ENCODE measurements at regions not wholly inside any gene's neighbourhood (a gene's known extent, or its start where the extent isn't known, plus 50 kb on each side); places are given as distances from the start of the nearest gene placed in this dataset.

GRCh38 chr6:14863902-14864850 is 381.7 kb upstream of the JARID2 start:
- Histone ChIP-seq H3K27ac (ENCODE audit: low read length) (no peak overlapping the region), H3F3A (ENCODE audit: insufficient read depth, low read length, poor library complexity, severe bottlenecking) (no peaks in the 10 kb centered on the region)
- TF ChIP-seq POLR2AphosphoS5 (IDR thresholded peaks at IDR 0.05) (no peak), SMC3 (conservative IDR thresholded peaks at IDR 0.05; ENCODE audit: poor library complexity) (no peak), TAF1 (IDR thresholded peaks at IDR 0.05; ENCODE audit: low read depth) (no peak), RAD21 (conservative IDR thresholded peaks at IDR 0.05) (no peak), CTCF (IDR thresholded peaks at IDR 0.05; ENCODE audit: poor library complexity, severe bottlenecking) (no peak)

GRCh38 chr6:14865531-14866100 is 380.3 kb upstream of the JARID2 start:
- Histone ChIP-seq H3K9ac (ENCODE audit: low read length) (no peak overlapping the region), H3K27ac (ENCODE audit: low read length) (no peak overlapping the region), H3K4me2 (ENCODE audit: low read length) (no peak overlapping the region), H3F3A (ENCODE audit: insufficient read depth, low read length, poor library complexity, severe bottlenecking) (no peaks in the 10 kb centered on the region), H3K9me2 (ENCODE audit: insufficient read depth, low read length) (no peaks in the 10 kb centered on the region), H3K36me3 (ENCODE audit: insufficient read depth, low read length) (no peaks in the 10 kb centered on the region), H3K79me2 (replicated peaks; ENCODE audit: insufficient read depth, low read length) (no peaks in the 10 kb centered on the region), H3K4me3 (ENCODE audit: low read length) (no peak overlapping the region), H3K9me3 (ENCODE audit: low read length) (no peaks in the 10 kb centered on the region), H2AFZ (ENCODE audit: low read depth, low read length) (no peak overlapping the region), H4K20me1 (ENCODE audit: insufficient read depth) (no peaks in the 10 kb centered on the region), H3K27me3 (ENCODE audit: insufficient read depth, low read depth, low read length) (no peaks in the 10 kb centered on the region)
- TF ChIP-seq RAD21 (conservative IDR thresholded peaks at IDR 0.05) (no peak), EP300 (conservative IDR thresholded peaks at IDR 0.05; ENCODE audit: poor library complexity, severe bottlenecking) (no peak), CTCF (IDR thresholded peaks at IDR 0.05; ENCODE audit: poor library complexity, severe bottlenecking) (no peak), MXI1 (conservative IDR thresholded peaks at IDR 0.05; ENCODE audit: poor library complexity, severe bottlenecking) (no peak), SMC3 (conservative IDR thresholded peaks at IDR 0.05; ENCODE audit: poor library complexity) (no peak), POLR2AphosphoS5 (IDR thresholded peaks at IDR 0.05) (no peak), TAF1 (IDR thresholded peaks at IDR 0.05; ENCODE audit: low read depth) (no peak), REST (IDR thresholded peaks at IDR 0.05; ENCODE audit: borderline replicate concordance) (no peak), EZH2 (IDR thresholded peaks at IDR 0.05; ENCODE audit: borderline replicate concordance, insufficient read depth, low read length, poor library complexity, severe bottlenecking) (no peak)

More at GRCh38 chr6:14863902-14864850, 381.7 kb upstream of the JARID2 start:
- Histone ChIP-seq H3K9me2 (ENCODE audit: insufficient read depth, low read length) (no peaks in the 10 kb centered on the region), H3K4me3 (ENCODE audit: low read length) (no peak overlapping the region), H3K9ac (ENCODE audit: low read length) (no peak overlapping the region), H3K27me3 (ENCODE audit: insufficient read depth, low read depth, low read length) (no peaks in the 10 kb centered on the region), H3K36me3 (ENCODE audit: insufficient read depth, low read length) (no peaks in the 10 kb centered on the region), H3K4me2 (ENCODE audit: low read length) (no peak overlapping the region), H3K79me2 (replicated peaks; ENCODE audit: insufficient read depth, low read length) (no peaks in the 10 kb centered on the region), H3K9me3 (ENCODE audit: low read length) (no peaks in the 10 kb centered on the region), H2AFZ (ENCODE audit: low read depth, low read length) (no peak overlapping the region), H4K20me1 (ENCODE audit: insufficient read depth) (no peaks in the 10 kb centered on the region)
